OCI-LY1 (cell line): ENCODE measurements at regions not wholly inside any gene's neighbourhood (a gene's known extent, or its start where the extent isn't known, plus 50 kb on each side); places are given as distances from the start of the nearest gene placed in this dataset.

Experiments
- EZH2 ChIP-seq: fragments of 200-600 bp; sonication (generic), shearing (Covaris generic); IDR thresholded peaks from 2 replicates; pipeline ENCODE4 v1.8.0; 2017; ENCODE audit warnings: borderline replicate concordance, mixed run types, mild to moderate bottlenecking, antibody characterized with exemption, low read length, moderate library complexity, mixed read lengths
- TF ChIP-seq, protein P1 (sequence below): fragments of 200-600 bp; sonication (generic), shearing (Covaris generic); IDR thresholded peaks from 2 replicates; pipeline ENCODE4 v1.5.1; 2017; ENCODE audit warnings: mild to moderate bottlenecking, antibody characterized with exemption, low read length, moderate library complexity, mixed read lengths

- TF ChIP-seq, protein P1, sequence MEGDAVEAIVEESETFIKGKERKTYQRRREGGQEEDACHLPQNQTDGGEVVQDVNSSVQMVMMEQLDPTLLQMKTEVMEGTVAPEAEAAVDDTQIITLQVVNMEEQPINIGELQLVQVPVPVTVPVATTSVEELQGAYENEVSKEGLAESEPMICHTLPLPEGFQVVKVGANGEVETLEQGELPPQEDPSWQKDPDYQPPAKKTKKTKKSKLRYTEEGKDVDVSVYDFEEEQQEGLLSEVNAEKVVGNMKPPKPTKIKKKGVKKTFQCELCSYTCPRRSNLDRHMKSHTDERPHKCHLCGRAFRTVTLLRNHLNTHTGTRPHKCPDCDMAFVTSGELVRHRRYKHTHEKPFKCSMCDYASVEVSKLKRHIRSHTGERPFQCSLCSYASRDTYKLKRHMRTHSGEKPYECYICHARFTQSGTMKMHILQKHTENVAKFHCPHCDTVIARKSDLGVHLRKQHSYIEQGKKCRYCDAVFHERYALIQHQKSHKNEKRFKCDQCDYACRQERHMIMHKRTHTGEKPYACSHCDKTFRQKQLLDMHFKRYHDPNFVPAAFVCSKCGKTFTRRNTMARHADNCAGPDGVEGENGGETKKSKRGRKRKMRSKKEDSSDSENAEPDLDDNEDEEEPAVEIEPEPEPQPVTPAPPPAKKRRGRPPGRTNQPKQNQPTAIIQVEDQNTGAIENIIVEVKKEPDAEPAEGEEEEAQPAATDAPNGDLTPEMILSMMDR, result no peak
- TF ChIP-seq EZH2, result no peak
Measured at GRCh38 chr6:109304284-109305015, 77.8 kb downstream of the CD164 start.
